OCI-LY1 (cell line): ENCODE measurements at regions not wholly inside any gene's neighbourhood (a gene's known extent, or its start where the extent isn't known, plus 50 kb on each side); places are given as distances from the start of the nearest gene placed in this dataset.

ENCODE experiments used
- H2AFZ ChIP-seq: fragments of 200-600 bp; sonication (generic), shearing (Covaris generic); 2 replicates; pipeline ENCODE4 v1.6.0; 2014; ENCODE audit warnings: antibody characterized with exemption, mild to moderate bottlenecking, low read length
- H3F3A ChIP-seq: fragments of 200-600 bp; sonication (generic), shearing (Covaris generic); 2 replicates; pipeline ENCODE4 v1.6.0; 2014; ENCODE audit warnings: mild to moderate bottlenecking, antibody characterized with exemption, low read length, moderate library complexity; ENCODE audit not compliant: insufficient read depth
- H3K27ac ChIP-seq: fragments of 200-600 bp; sonication (generic); 2 replicates; pipeline ENCODE4 v1.5.1; 2014; ENCODE audit warnings: low read length, mixed run types, mild to moderate bottlenecking, low read depth; ENCODE audit not compliant: poor library complexity, severe bottlenecking
- H3K27me3 ChIP-seq: fragments of 200-600 bp; sonication (generic); 2 replicates; pipeline ENCODE4 v1.6.0; 2014; ENCODE audit warnings: antibody characterized with exemption, mild to moderate bottlenecking, low read length, moderate library complexity; ENCODE audit not compliant: insufficient read depth
- H3K36me3 ChIP-seq: fragments of 200-600 bp; sonication (generic); 2 replicates; pipeline ENCODE4 v1.6.1; 2014; ENCODE audit warnings: mild to moderate bottlenecking, antibody characterized with exemption, low read length, moderate library complexity, mixed read lengths; ENCODE audit not compliant: insufficient read depth
- H3K4me1 ChIP-seq: fragments of 200-600 bp; sonication (generic); 2 replicates; pipeline ENCODE4 v1.5.1; 2014; ENCODE audit warnings: mild to moderate bottlenecking, low read length, moderate library complexity; ENCODE audit not compliant: insufficient read depth, severe bottlenecking
- H3K4me2 ChIP-seq: fragments of 200-600 bp; sonication (generic), shearing (Covaris generic); 2 replicates; pipeline ENCODE4 v1.6.1; 2014; ENCODE audit warnings: low read length
- H3K4me3 ChIP-seq: fragments of 200-600 bp; sonication (generic); 2 replicates; pipeline ENCODE4 v1.5.1; 2014; ENCODE audit warnings: low read length, low read depth, mild to moderate bottlenecking, mixed read lengths; ENCODE audit not compliant: poor library complexity, severe bottlenecking
- H3K79me2 ChIP-seq: fragments of 200-600 bp; shearing (Covaris generic); 2 replicates; pipeline ENCODE4 v1.6.1; 2016; ENCODE audit warnings: mixed run types, low read length, mixed read lengths; ENCODE audit not compliant: insufficient read depth
- H3K9ac ChIP-seq: fragments of 200-600 bp; sonication (generic), shearing (Covaris generic); 2 replicates; pipeline ENCODE4 v1.6.1; 2014; ENCODE audit warnings: mild to moderate bottlenecking, low read length, mixed read lengths
- H3K9me2 ChIP-seq: fragments of 200-600 bp; sonication (generic), shearing (Covaris generic); 2 replicates; pipeline ENCODE4 v1.6.1; 2014; ENCODE audit warnings: low read depth, mild to moderate bottlenecking, low read length, mixed read lengths
- H3K9me3 ChIP-seq: fragments of 200-600 bp; shearing (Covaris generic); 2 replicates; pipeline ENCODE4 v1.6.1; 2014; ENCODE audit warnings: low read length, mixed read lengths
- H4K20me1 ChIP-seq: fragments of 200-600 bp; sonication (generic), shearing (Covaris generic); 2 replicates; pipeline ENCODE4 v1.6.0; 2016; ENCODE audit warnings: mild to moderate bottlenecking, low read length; ENCODE audit not compliant: insufficient read depth
- CTCF ChIP-seq: fragments of 200-600 bp; sonication (generic), shearing (Covaris generic); IDR thresholded peaks from 2 replicates; pipeline ENCODE4 v1.5.1; 2017; ENCODE audit warnings: mild to moderate bottlenecking, antibody characterized with exemption, low read length, moderate library complexity, mixed read lengths
- EZH2 ChIP-seq: fragments of 200-600 bp; sonication (generic), shearing (Covaris generic); IDR thresholded peaks from 2 replicates; pipeline ENCODE4 v1.8.0; 2017; ENCODE audit warnings: borderline replicate concordance, mixed run types, mild to moderate bottlenecking, antibody characterized with exemption, low read length, moderate library complexity, mixed read lengths

DNA sequence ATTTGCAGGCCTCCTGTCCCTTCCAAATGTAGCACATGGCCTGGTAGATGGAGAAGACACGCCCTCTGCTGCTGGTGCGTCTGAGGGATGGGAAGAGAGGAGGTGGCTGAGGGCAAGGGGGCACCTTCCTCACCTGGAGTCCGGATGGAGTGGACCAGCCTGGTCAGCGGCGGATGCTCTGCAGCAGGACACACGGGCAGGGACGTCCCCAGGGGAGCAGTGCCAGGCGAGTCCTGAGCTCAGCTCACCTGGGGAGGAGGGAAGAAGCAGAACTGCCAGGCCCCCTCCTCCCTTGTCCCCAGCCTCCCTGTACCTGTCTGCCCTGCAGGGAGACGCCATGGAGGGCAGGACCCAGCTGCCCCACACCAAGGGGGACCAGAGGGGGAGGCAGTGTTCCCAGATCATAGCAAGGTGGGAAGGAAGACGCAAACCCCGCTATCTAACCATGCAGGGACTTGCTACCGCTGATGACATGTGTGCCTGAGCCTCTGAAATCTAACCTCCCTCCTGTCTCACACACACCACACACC, 1495.9 kb downstream of the BRD1 start:
- Histone ChIP-seq H3K36me3 (no peaks in the 10 kb centered on the region), H3K27me3 (peaks cover 8% of the 10 kb centered on the region; the same call in 1 of the 2 replicates), H3K27ac (no peak overlapping the region), H3K79me2 (no peaks in the 10 kb centered on the region), H3K4me3 (no peak overlapping the region), H3K9me2 (no peaks in the 10 kb centered on the region), H3K9ac (no peak overlapping the region), H3K9me3 (no peaks in the 10 kb centered on the region), H2AFZ (no peak overlapping the region), H3F3A (no peaks in the 10 kb centered on the region), H4K20me1 (no peaks in the 10 kb centered on the region), H3K4me2 (no peak overlapping the region), H3K4me1 (no peaks in the 10 kb centered on the region)
- TF ChIP-seq CTCF (no peak), EZH2 (no peak)

- Histone ChIP-seq H3K9me3 (no peaks in the 10 kb centered on the region), H3K4me2 (no peak overlapping the region), H3K79me2 (no peaks in the 10 kb centered on the region), H3K9me2 (no peaks in the 10 kb centered on the region), H3K27ac (no peak overlapping the region), H3K4me1 (no peaks in the 10 kb centered on the region), H4K20me1 (no peaks in the 10 kb centered on the region), H3K4me3 (no peak overlapping the region), H3K27me3 (peaks cover 8% of the 10 kb centered on the region; the same call in 1 of the 2 replicates), H3F3A (no peaks in the 10 kb centered on the region), H2AFZ (no peak overlapping the region), H3K36me3 (no peaks in the 10 kb centered on the region), H3K9ac (no peak overlapping the region)
- TF ChIP-seq EZH2 (no peak), CTCF (no peak)
Observed at GRCh38 chr22:48331266-48331665, 1496.4 kb downstream of the BRD1 start.

DNA sequence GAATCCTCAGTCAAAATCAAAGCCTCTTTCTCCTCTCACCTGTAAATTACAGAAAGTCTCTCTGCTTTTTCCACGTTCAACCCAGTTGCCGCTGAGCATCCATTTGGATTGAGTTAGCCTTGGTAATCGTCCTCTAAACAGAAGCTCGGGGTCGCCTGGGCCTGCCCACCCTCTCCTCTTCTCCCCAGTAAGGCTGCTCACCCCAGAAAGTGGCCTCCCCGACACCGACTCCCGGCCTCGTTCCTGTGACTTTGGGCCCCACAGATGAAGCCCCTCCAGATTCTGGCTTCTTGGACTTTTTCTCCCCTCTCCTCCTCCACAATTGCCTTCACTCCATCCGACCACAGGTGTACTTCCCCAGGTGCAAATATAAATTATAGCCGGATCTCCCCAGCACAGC, 1500.0 kb downstream of the BRD1 start:
- Histone ChIP-seq H3K9me2 (no peaks in the 10 kb centered on the region), H3K4me2 (no peak overlapping the region), H3K36me3 (no peaks in the 10 kb centered on the region; the same call in 1 of the 2 replicates), H3K27me3 (peaks cover 22% of the 10 kb centered on the region), H3K4me3 (no peak overlapping the region), H3K79me2 (no peaks in the 10 kb centered on the region), H3K27ac (no peak overlapping the region), H3K9me3 (peaks cover 4% of the 10 kb centered on the region; the same call in 1 of the 2 replicates), H3F3A (no peaks in the 10 kb centered on the region), H3K4me1 (no peaks in the 10 kb centered on the region), H3K9ac (no peak overlapping the region), H2AFZ (no peak overlapping the region), H4K20me1 (no peaks in the 10 kb centered on the region)
- TF ChIP-seq EZH2 (no peak), CTCF (no peak)
